GM19193 (cell line): ENCODE measurements at regions not wholly inside any gene's neighbourhood (a gene's known extent, or its start where the extent isn't known, plus 50 kb on each side); places are given as distances from the start of the nearest gene placed in this dataset.

Experiments
- POLR2A ChIP-seq: IDR thresholded peaks from 4 replicates; pipeline ENCODE4 v1.6.1; 2011; ENCODE audit not compliant: insufficient read depth, insufficient read length; ENCODE audit errors: extremely low read depth

DNA sequence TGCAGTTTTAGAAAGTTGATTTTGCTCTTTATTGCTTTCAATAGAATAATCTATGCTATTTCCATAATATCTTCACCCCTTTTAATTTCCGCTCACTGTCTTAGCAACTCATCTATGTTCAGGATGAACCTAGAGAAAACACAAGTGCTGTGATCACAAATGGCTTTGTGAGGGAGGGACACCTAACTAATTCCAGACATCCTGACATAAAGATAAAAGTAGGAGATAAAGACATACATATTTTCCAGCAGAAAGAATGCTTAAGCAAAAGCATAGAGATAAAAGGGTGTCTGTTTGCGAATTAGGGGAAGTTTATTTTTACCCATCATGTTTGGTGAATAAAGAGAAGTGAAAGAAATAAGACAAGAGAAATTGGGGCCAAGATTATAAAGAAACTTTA lies 254.2 kb downstream of the KCNJ2 start:
- no peak for TF ChIP-seq POLR2A

DNA sequence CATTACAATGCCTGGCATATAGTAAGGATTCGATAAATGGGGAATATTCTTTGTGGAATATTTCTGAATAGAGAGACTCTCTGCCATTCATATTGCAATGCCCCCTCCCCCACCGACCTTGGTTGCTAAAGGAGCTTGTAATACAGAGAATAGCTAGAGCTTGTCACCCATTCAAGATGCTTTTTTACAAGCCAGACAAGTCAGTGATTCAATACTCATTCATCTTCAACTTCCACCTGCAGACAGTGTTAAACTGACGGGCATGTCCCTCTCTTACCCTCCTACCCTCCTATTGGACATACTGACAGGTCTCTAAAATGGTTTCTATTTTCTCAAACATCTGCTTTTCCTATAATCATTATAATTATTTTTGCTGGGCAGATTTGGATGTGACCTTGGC lies 257.4 kb downstream of the KCNJ2 start:
- no peak for TF ChIP-seq POLR2A

- no peak for TF ChIP-seq POLR2A
Measured at GRCh38 chr17:70434536-70435490, 265.5 kb downstream of the KCNJ2 start.

- TF ChIP-seq POLR2A: no peak
Measured at GRCh38 chr17:70437656-70438055, 268.3 kb downstream of the KCNJ2 start.

DNA sequence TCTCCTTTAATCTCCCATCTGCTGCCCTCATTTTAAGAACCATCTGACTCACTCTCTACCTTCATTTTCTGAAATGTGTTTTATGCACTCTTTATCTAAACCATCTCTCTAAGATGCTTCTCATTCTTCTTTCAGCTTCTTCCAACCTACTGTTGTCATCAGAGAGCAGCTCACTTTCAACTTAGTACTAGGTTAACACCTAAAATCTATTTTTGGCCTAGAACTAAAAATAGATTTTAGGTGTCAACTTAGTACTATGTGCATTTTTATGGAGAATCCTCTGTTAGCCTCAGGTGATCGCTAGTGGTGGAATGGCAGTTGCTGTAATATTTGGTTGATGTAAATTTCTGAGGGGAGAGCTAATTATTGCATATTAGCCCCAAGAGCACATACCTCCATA lies 277.1 kb downstream of the KCNJ2 start:
- TF ChIP-seq POLR2A: no peak

- no peak for TF ChIP-seq POLR2A
Measured at GRCh38 chr17:70447588-70447987, 278.3 kb downstream of the KCNJ2 start.

- TF ChIP-seq POLR2A: no peak
Measured at GRCh38 chr17:70454377-70454776, 285.0 kb downstream of the KCNJ2 start.

DNA sequence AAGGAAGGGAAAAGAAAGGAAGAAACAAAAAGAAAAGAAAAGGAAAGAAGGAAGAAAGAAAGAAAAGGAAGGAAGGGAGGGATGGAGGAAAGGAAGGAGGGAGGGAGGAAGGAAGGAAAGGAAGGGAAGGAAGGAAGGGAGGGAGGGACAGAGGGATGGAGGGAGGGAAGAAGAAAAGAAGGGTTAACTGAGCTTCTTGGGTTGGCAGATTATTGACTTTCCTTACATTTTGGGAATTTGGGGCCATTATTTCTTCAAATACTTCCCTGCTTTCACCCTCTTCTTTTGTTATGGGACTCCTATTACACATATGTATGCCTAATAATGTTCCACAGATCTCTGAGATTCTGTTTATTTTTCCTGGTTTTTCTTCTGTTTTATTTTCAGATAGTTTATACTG lies 285.6 kb downstream of the KCNJ2 start:
- TF ChIP-seq POLR2A: no peak

DNA sequence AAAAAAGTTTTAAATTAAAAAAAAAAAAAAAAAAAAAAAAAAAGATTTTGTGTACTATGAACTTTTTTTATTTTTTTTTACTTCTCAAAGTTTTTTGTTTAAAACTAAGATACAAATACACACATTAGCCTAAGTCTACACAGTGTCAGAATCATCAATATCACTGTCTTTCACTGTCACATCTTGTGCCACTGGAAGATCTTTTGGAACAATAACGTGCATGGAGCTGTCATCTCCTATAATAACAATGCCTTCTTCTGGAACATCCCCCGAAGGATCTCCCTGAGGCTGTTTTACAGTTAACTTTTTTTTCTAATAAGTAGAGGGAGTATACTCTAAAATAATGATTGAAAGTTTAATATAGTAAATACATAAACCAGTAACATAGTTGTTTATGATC lies 295.7 kb downstream of the KCNJ2 start:
- no peak for TF ChIP-seq POLR2A

- no peak for TF ChIP-seq POLR2A
Measured at GRCh38 chr17:70468661-70469060, 299.3 kb downstream of the KCNJ2 start.

GRCh38 chr17:70473049-70473448 lies 303.7 kb downstream of the KCNJ2 start:
- no peak for TF ChIP-seq POLR2A

- no peak for TF ChIP-seq POLR2A
Measured at GRCh38 chr17:70476368-70476767, 307.0 kb downstream of the KCNJ2 start.

- no peak for TF ChIP-seq POLR2A
Measured at GRCh38 chr17:70478902-70479301, 309.6 kb downstream of the KCNJ2 start.

DNA sequence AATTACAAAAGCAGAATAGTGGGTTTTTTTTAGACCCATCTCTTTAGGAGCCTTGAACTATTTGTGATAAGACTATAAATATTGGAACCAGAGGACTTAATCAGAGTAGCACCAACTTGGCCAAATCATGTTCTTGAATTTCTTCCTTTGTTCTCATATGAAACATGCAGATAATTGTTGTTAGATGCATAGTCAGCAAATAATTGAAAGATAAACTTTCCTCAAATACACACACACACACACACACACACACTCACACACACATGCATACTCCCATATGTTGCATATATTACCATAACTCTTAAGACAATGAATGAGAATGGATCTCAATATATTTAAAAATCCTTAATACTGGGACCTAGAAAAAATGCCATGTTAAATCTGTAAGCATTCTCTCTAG lies 310.4 kb downstream of the KCNJ2 start:
- no peak for TF ChIP-seq POLR2A

GRCh38 chr17:70483624-70484023 lies 314.3 kb downstream of the KCNJ2 start:
- no peak for TF ChIP-seq POLR2A

GRCh38 chr17:70484050-70484449 lies 314.7 kb downstream of the KCNJ2 start:
- no peak for TF ChIP-seq POLR2A
